Fibroblast of villous mesenchyme (primary cell): ENCODE measurements at regions not wholly inside any gene's neighbourhood (a gene's known extent, or its start where the extent isn't known, plus 50 kb on each side); places are given as distances from the start of the nearest gene placed in this dataset.
"Not testable (repeated sequence)": the region's sequence is repeated elsewhere in the genome, so short reads cannot be mapped to it uniquely, and the experiment has no call there.

Experiments used
- DNase-seq: peaks from one replicate; pipeline ENCODE4 v3.0.0-alpha.2; 2010; ENCODE audit warnings: low read depth
- H3K4me3 ChIP-seq: 2 replicates; pipeline ENCODE4 v1.5.1; 2011; ENCODE audit warnings: low read depth, mild to moderate bottlenecking, low read length
- CTCF ChIP-seq: IDR thresholded peaks from 2 replicates; pipeline ENCODE4 v1.5.1; 2012; ENCODE audit warnings: low read depth, mild to moderate bottlenecking, low read length; ENCODE audit not compliant: insufficient read depth

- DNase-seq, result no peak
- no peak overlapping the region for H3K4me3 ChIP-seq
- no peak for TF ChIP-seq CTCF
Measured at GRCh38 chr2:66101206-66101605, 333.7 kb upstream of the MEIS1 start.

- TF ChIP-seq CTCF, result no peak
- no peak overlapping the region for H3K4me3 ChIP-seq
- no peak for DNase-seq
Measured at GRCh38 chr2:66095820-66096345, 339.0 kb upstream of the MEIS1 start.

- not testable (repeated sequence) for DNase-seq, H3K4me3 ChIP-seq
Measured at GRCh38 chr2:66094689-66095088, 340.2 kb upstream of the MEIS1 start.

GRCh38 chr2:66093371-66093770, 341.6 kb upstream of the MEIS1 start:
- no peak for TF ChIP-seq CTCF
- no peak overlapping the region for H3K4me3 ChIP-seq
- DNase-seq, result no peak

- H3K4me3 ChIP-seq, result no peak overlapping the region
- no peak for TF ChIP-seq CTCF
- no peak for DNase-seq
Measured at GRCh38 chr2:66084948-66085590, 349.9 kb upstream of the MEIS1 start.

- no peak for TF ChIP-seq CTCF
- no peak overlapping the region for H3K4me3 ChIP-seq
- no peak for DNase-seq
Measured at GRCh38 chr2:66082581-66082980, 352.3 kb upstream of the MEIS1 start.

- TF ChIP-seq CTCF, result no peak
- no peak overlapping the region for H3K4me3 ChIP-seq
- DNase-seq, result no peak
Measured at GRCh38 chr2:66080127-66080526, 354.8 kb upstream of the MEIS1 start.
